ENCODE measurements at regions not wholly inside any gene's neighbourhood (a gene's known extent, or its start where the extent isn't known, plus 50 kb on each side); places are given as distances from the start of the nearest gene placed in this dataset.
A peak's percentile ranks its signal among the peaks of the same experiment; 100 is the strongest.
"Not testable (repeated sequence)": the region's sequence is repeated elsewhere in the genome, so short reads cannot be mapped to it uniquely, and the experiment has no call there.

- no peak for DNase-seq
These were observed 318.0 kb downstream of the RFPL4B start for GRCh38 chr6:112665114-112665513.

GRCh38 chr6:112665815-112666214, 318.7 kb downstream of the RFPL4B start:
- no peak for DNase-seq

- no peak for DNase-seq
These were observed 320.3 kb downstream of the RFPL4B start for GRCh38 chr6:112667427-112667826.

- DNase-seq, result no peak
These were observed 333.0 kb downstream of the RFPL4B start for GRCh38 chr6:112680091-112680490.

GRCh38 chr6:112682071-112682470, 334.9 kb downstream of the RFPL4B start:
- DNase-seq, result no peak

GRCh38 chr6:112683106-112683505, 336.0 kb downstream of the RFPL4B start:
- DNase-seq, result no peak

GRCh38 chr6:112683926-112684325, 336.8 kb downstream of the RFPL4B start:
- peak; percentile 57 for DNase-seq

GRCh38 chr6:112685521-112686220, 338.5 kb downstream of the RFPL4B start:
- not testable (repeated sequence) for DNase-seq

- DNase-seq, result not testable (repeated sequence)
These were observed 341.5 kb downstream of the RFPL4B start for GRCh38 chr6:112688487-112689165.

GRCh38 chr6:112689183-112689858, 342.2 kb downstream of the RFPL4B start:
- DNase-seq, result not testable (repeated sequence)

GRCh38 chr6:112690497-112691202, 343.5 kb downstream of the RFPL4B start:
- peak; percentile 55 for DNase-seq

- peak; percentile 77 for DNase-seq
These were observed 344.2 kb downstream of the RFPL4B start for GRCh38 chr6:112691289-112691688.

GRCh38 chr6:112695001-112695400, 347.9 kb downstream of the RFPL4B start:
- no peak for DNase-seq

GRCh38 chr6:112697265-112697664, 350.1 kb downstream of the RFPL4B start:
- no peak for DNase-seq

- no peak for DNase-seq
These were observed 354.1 kb downstream of the RFPL4B start for GRCh38 chr6:112701201-112701600.

GRCh38 chr6:112710710-112711109, 363.6 kb downstream of the RFPL4B start:
- no peak for DNase-seq

- DNase-seq, result no peak
These were observed 366.3 kb downstream of the RFPL4B start for GRCh38 chr6:112713402-112713801.

- no peak for DNase-seq
These were observed 370.3 kb downstream of the RFPL4B start for GRCh38 chr6:112717401-112717800.

GRCh38 chr6:112717856-112718255, 370.7 kb downstream of the RFPL4B start:
- DNase-seq, result no peak

- DNase-seq, result no peak
These were observed 378.5 kb downstream of the RFPL4B start for GRCh38 chr6:112725541-112726085.

- no peak for DNase-seq
These were observed 388.0 kb downstream of the RFPL4B start for GRCh38 chr6:112735129-112735528.

GRCh38 chr6:112739766-112740165, 392.6 kb downstream of the RFPL4B start:
- no peak for DNase-seq

- no peak for DNase-seq
These were observed 396.2 kb downstream of the RFPL4B start for GRCh38 chr6:112743323-112743722.

All from hindlimb muscle (tissue), 1 donor.